IMR-90 (cell line): ENCODE measurements at regions not wholly inside any gene's neighbourhood (a gene's known extent, or its start where the extent isn't known, plus 50 kb on each side); places are given as distances from the start of the nearest gene placed in this dataset.

ENCODE experiments used
- ATAC-seq: fragments of 200-7000 bp; cut with Tn5 transposase; 2 replicates; pipeline ENCODE4 v1.9.1; 2020; ENCODE audit warnings: low read depth, mild to moderate bottlenecking, moderate library complexity
- BruUV-seq: library from RNA; stranded (reverse); fragments of 400-500 nt; replicated peaks from 2 replicates; lab custom pipeline; 2021; lab: Mats Ljungman, UMichigan
- CTCF ChIA-PET: fragments of 300-600 bp; formaldehyde crosslinking; extraction: SDS; loops from one replicate; lab custom pipeline; 2021; ENCODE audit warnings: antibody characterized with exemption; lab: Yijun Ruan, JAX
- POLR2A ChIA-PET: fragments of 300-600 bp; sonication (Branson Sonifier 250); formaldehyde crosslinking; loops from one replicate; lab custom pipeline; 2022; ENCODE audit warnings: antibody characterized with exemption; ENCODE audit not compliant: unreplicated experiment; lab: Charles Lee
- DNase-seq: peaks from one replicate; pipeline ENCODE4 v3.0.0; 2013
- H2AFZ ChIP-seq: replicated peaks from 2 replicates; pipeline ENCODE3; 2013; ENCODE audit warnings: low read length, mild to moderate bottlenecking; ENCODE audit not compliant: poor library complexity
- H2AK5ac ChIP-seq: 2 replicates; pipeline ENCODE4 v1.6.1; 2013; ENCODE audit warnings: low read depth, low read length, inconsistent platforms
- H2AK9ac ChIP-seq: replicated peaks from 2 replicates; pipeline ENCODE3; 2013; ENCODE audit warnings: mild to moderate bottlenecking, low read depth, low read length, moderate library complexity; ENCODE audit not compliant: poor library complexity
- H2BK120ac ChIP-seq: 2 replicates; pipeline ENCODE4 v1.6.1; 2013; ENCODE audit warnings: low read depth, low read length, inconsistent platforms
- H2BK15ac ChIP-seq: 3 replicates; pipeline ENCODE4 v1.6.1; 2013; ENCODE audit warnings: low read depth, low read length, inconsistent platforms
- H2BK20ac ChIP-seq: 2 replicates; pipeline ENCODE4 v1.6.1; 2013; ENCODE audit warnings: low read depth, mild to moderate bottlenecking, inconsistent platforms, low read length, moderate library complexity
- H2BK5ac ChIP-seq: 2 replicates; pipeline ENCODE4 v1.6.1; 2013; ENCODE audit warnings: mild to moderate bottlenecking, low read depth, low read length, inconsistent platforms; ENCODE audit not compliant: poor library complexity, severe bottlenecking
- H3K14ac ChIP-seq: replicated peaks from 2 replicates; pipeline ENCODE4 v1.6.1; 2013; ENCODE audit warnings: low read depth, low read length, inconsistent platforms
- H3K18ac ChIP-seq: 2 replicates; pipeline ENCODE4 v1.6.1; 2013; ENCODE audit warnings: low read depth, low read length, control low read depth
- H3K23ac ChIP-seq: 2 replicates; pipeline ENCODE4 v1.6.1; 2013; ENCODE audit warnings: low read depth, low read length, inconsistent platforms
- H3K27ac ChIP-seq: 2 replicates; pipeline ENCODE4 v1.5.1; 2013; ENCODE audit warnings: mild to moderate bottlenecking, control low read depth, low read length; ENCODE audit not compliant: insufficient read depth
- H3K27me3 ChIP-seq: 2 replicates; pipeline ENCODE4 v1.6.1; 2013; ENCODE audit warnings: low read length; ENCODE audit not compliant: control insufficient read depth, insufficient read depth
- H3K36me3 ChIP-seq: 2 replicates; pipeline ENCODE4 v1.6.1; 2013; ENCODE audit warnings: low read length, mixed read lengths; ENCODE audit not compliant: control insufficient read depth, insufficient read depth
- H3K4ac ChIP-seq: 2 replicates; pipeline ENCODE4 v1.6.1; 2013; ENCODE audit warnings: low read depth, low read length, inconsistent platforms
- H3K4me1 ChIP-seq: 2 replicates; pipeline ENCODE4 v1.6.1; 2013; ENCODE audit warnings: low read length, mixed read lengths; ENCODE audit not compliant: control insufficient read depth, insufficient read depth
- H3K4me2 ChIP-seq: 2 replicates; pipeline ENCODE4 v1.6.1; 2013; ENCODE audit warnings: low read depth, mild to moderate bottlenecking, control low read depth, low read length, moderate library complexity
- H3K4me3 ChIP-seq: 2 replicates; pipeline ENCODE4 v1.5.1; 2013; ENCODE audit warnings: low read depth, mild to moderate bottlenecking, control low read depth, low read length, moderate library complexity; ENCODE audit not compliant: insufficient read depth
- H3K56ac ChIP-seq: 2 replicates; pipeline ENCODE4 v1.6.1; 2013; ENCODE audit warnings: low read length, inconsistent platforms; ENCODE audit not compliant: insufficient read depth; ENCODE audit errors: extremely low read depth
- H3K79me1 ChIP-seq, 2 experiments: 2 replicates each; pipeline ENCODE4 v1.6.1; 2013; ENCODE audit warnings: low read length in 2 of 2, inconsistent platforms in 1 of 2, low read depth in 1 of 2
- H3K9ac ChIP-seq: 2 replicates; pipeline ENCODE4 v1.6.1; 2013; ENCODE audit warnings: low read depth, low read length, control low read depth
- H3K9me1 ChIP-seq: 2 replicates; pipeline ENCODE4 v1.6.1; 2013; ENCODE audit warnings: low read length, inconsistent platforms; ENCODE audit not compliant: insufficient read depth
- H3K9me3 ChIP-seq: 2 replicates; pipeline ENCODE4 v1.6.1; 2013; ENCODE audit warnings: low read length; ENCODE audit not compliant: control insufficient read depth, insufficient read depth
- H4K20me1 ChIP-seq: 2 replicates; pipeline ENCODE4 v1.6.1; 2013; ENCODE audit warnings: low read length, inconsistent platforms; ENCODE audit not compliant: insufficient read depth
- H4K5ac ChIP-seq: 2 replicates; pipeline ENCODE4 v1.6.1; 2013; ENCODE audit warnings: mild to moderate bottlenecking, low read depth, low read length, control low read depth
- H4K8ac ChIP-seq, 2 experiments: 2 replicates each; pipeline ENCODE4 v1.6.1; 2013; ENCODE audit warnings: low read depth in 2 of 2, low read length in 2 of 2, control low read depth in 1 of 2, inconsistent platforms in 1 of 2
- H4K91ac ChIP-seq: 2 replicates; pipeline ENCODE4 v1.6.1; 2013; ENCODE audit warnings: low read depth, low read length, inconsistent platforms; ENCODE audit not compliant: insufficient read depth
- CHD1 ChIP-seq: IDR thresholded peaks from 2 replicates; pipeline ENCODE4 v1.6.1; 2012; ENCODE audit warnings: low read depth, low read length, improper control_type of control experiment
- MAFK ChIP-seq: IDR thresholded peaks from 2 replicates; pipeline ENCODE4 v1.6.1; 2012; ENCODE audit warnings: low read depth, low read length, improper control_type of control experiment
- WGBS, 2 experiments: methylation state at CpG; one replicate each; pipeline versions ENCODE4 v1.1.5 to v1.1.7; 2013; ENCODE audit warnings: missing lambda C conversion rate in 2 of 2; ENCODE audit not compliant: insufficient read length in 1 of 2; ENCODE audit errors: extremely low coverage in 2 of 2; 5-methylcytosine and 5-hydroxymethylcytosine counted together
- dilution Hi-C: fragments of 300-500 bp; cut with HindIII; formaldehyde crosslinking; loops from one replicate; pipeline ENCODE4 v1.14.3; 2018; ENCODE audit warnings: low sequenced_read_pairs; ENCODE audit not compliant: unreplicated experiment
- in situ Hi-C: fragments of 300-500 bp; cut with MboI; formaldehyde crosslinking; loops from 3 replicates; pipeline ENCODE4 v1.14.3; 2019; ENCODE audit warnings: low sequenced_read_pairs, inconsistent platforms, mixed read lengths
- intact Hi-C: fragments of 100-400 bp; cut with micrococcal nuclease; formaldehyde crosslinking; loops from 2 replicates; pipeline ENCODE4 v1.10.0; 2022

DNA sequence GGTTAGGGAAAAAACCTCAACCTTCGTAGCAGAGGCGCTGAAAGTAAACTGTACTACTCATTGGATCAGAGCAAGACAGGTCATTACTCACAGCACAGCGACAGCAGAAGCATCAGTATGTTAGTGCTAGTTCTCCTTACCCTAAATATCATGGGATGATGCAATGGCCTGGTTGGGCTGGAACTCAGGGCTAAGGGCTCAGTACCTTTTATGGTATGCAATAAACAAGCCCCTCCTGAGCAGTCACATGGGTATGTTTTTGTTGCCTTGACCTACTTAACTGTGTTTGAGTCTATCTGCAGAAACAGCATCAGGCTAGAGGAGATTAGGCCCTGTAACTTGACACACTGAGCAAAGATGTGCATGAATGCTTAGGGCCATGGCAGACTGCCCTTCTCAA is 369.4 kb upstream of the IMPG1 start:
- H3K4me3 ChIP-seq, result no peak overlapping the region
- ChIA-PET POLR2A (no interaction called here), CTCF (no interaction called here)
- no CpG with 5 or more reads among the region's 3 CpGs for WGBS, 2 experiments
- H2BK120ac ChIP-seq, result no peak overlapping the region
- dilution Hi-C loops, result no loop called here
- H2AK9ac ChIP-seq, result no peak overlapping the region
- H2AK5ac ChIP-seq, result no peak overlapping the region
- no peak overlapping the region for H4K91ac ChIP-seq
- no peak overlapping the region for H3K14ac ChIP-seq
- no peak overlapping the region for H2BK15ac ChIP-seq
- H4K5ac ChIP-seq, result no peak overlapping the region
- no peak for TF ChIP-seq CHD1
- no peak for TF ChIP-seq MAFK
- H2AFZ ChIP-seq, result no peak overlapping the region
- H2BK5ac ChIP-seq, result no peak overlapping the region
- H3K56ac ChIP-seq, result no peak overlapping the region
- no TSS peak for BruUV-seq
- H3K4me2 ChIP-seq, result no peak overlapping the region
- no peak overlapping the region for H3K4ac ChIP-seq
- no peak overlapping the region for H2BK20ac ChIP-seq
- H3K18ac ChIP-seq, result no peak overlapping the region
- no peaks in the 10 kb centered on the region for H4K20me1 ChIP-seq
- H3K27ac ChIP-seq, result no peak overlapping the region
- no peaks in the 10 kb centered on the region for H3K9me1 ChIP-seq
- H3K27me3 ChIP-seq, result no peaks in the 10 kb centered on the region
- no peak overlapping the region for H3K9ac ChIP-seq
- no peaks in the 10 kb centered on the region for H3K79me1 ChIP-seq
- no peak for ATAC-seq
- no peaks in the 10 kb centered on the region for H3K36me3 ChIP-seq
- in situ Hi-C loops, result no loop called here
- H3K9me3 ChIP-seq, result peaks cover 8% of the 10 kb centered on the region
- H4K8ac ChIP-seq, result no peak overlapping the region
- no peaks in the 10 kb centered on the region for H3K4me1 ChIP-seq
- H3K23ac ChIP-seq, result no peak overlapping the region
- intact Hi-C loops, result no loop called here
- no peak for DNase-seq
